ENCODE measurements at regions not wholly inside any gene's neighbourhood (a gene's known extent, or its start where the extent isn't known, plus 50 kb on each side); places are given as distances from the start of the nearest gene placed in this dataset.

DNA sequence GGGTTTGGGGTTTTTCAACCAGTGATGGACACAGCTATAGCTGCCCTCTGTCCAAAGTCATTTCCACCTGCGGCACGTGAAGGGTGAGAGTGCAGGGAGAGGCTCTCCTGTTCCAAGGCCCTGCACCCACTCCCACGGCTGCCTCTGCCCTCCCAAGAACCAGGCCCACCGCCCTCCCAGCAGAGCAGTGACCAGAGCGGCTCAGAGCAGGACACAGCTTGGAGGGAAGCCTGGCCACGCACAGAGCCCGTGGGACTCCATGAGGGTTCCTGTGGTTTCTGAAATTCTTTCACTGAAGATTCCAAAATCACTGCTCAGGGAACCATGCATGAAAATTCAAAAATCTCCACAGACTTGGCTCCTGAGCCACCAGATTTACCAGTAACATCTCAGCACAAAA, 67.3 kb upstream of the SALL3 start:
- no peak for TF ChIP-seq POLR2A (IDR thresholded peaks at IDR 0.05)
- TF ChIP-seq, protein P1, sequence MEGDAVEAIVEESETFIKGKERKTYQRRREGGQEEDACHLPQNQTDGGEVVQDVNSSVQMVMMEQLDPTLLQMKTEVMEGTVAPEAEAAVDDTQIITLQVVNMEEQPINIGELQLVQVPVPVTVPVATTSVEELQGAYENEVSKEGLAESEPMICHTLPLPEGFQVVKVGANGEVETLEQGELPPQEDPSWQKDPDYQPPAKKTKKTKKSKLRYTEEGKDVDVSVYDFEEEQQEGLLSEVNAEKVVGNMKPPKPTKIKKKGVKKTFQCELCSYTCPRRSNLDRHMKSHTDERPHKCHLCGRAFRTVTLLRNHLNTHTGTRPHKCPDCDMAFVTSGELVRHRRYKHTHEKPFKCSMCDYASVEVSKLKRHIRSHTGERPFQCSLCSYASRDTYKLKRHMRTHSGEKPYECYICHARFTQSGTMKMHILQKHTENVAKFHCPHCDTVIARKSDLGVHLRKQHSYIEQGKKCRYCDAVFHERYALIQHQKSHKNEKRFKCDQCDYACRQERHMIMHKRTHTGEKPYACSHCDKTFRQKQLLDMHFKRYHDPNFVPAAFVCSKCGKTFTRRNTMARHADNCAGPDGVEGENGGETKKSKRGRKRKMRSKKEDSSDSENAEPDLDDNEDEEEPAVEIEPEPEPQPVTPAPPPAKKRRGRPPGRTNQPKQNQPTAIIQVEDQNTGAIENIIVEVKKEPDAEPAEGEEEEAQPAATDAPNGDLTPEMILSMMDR (IDR thresholded peaks at IDR 0.05): no peak
- no peak for TF ChIP-seq POLR2AphosphoS5 (IDR thresholded peaks at IDR 0.05)
